WTC11 (cell line): ENCODE measurements at regions not wholly inside any gene's neighbourhood (a gene's known extent, or its start where the extent isn't known, plus 50 kb on each side); places are given as distances from the start of the nearest gene placed in this dataset.

Experiments used
- ATAC-seq: fragments of 200-7000 bp; cut with Tn5 transposase; 2 replicates; pipeline ENCODE4 v1.10.0; 2021; ENCODE audit warnings: mild to moderate bottlenecking, moderate library complexity
- CTCF ChIA-PET: fragments of 300-600 bp; sonication (Branson Sonifier 250); formaldehyde crosslinking; loops from one replicate; lab custom pipeline; 2021; ENCODE audit warnings: antibody characterized with exemption; lab: Charles Lee
- POLR2A ChIA-PET: fragments of 350-600 bp; sonication (Branson Sonifier 250); formaldehyde crosslinking; loops from one replicate; lab custom pipeline; 2021; ENCODE audit warnings: antibody characterized with exemption; lab: Charles Lee
- DNase-seq: peaks from one replicate; pipeline ENCODE4 v3.0.0; 2021; ENCODE audit warnings: low spot score
- H3K27ac Mint-ChIP-seq: 2 replicates; pipeline ENCODE4 v1.8.0; 2021; ENCODE audit warnings: mixed read lengths
- H3K27me3 Mint-ChIP-seq: 2 replicates; pipeline ENCODE4 v1.8.0; 2021; ENCODE audit warnings: low read depth, mild to moderate bottlenecking, moderate library complexity, mixed read lengths
- H3K36me3 Mint-ChIP-seq: 2 replicates; pipeline ENCODE4 v1.8.0; 2021; ENCODE audit warnings: mixed read lengths
- H3K4me1 Mint-ChIP-seq: 2 replicates; pipeline ENCODE4 v1.8.0; 2022; ENCODE audit warnings: mixed read lengths
- H3K4me3 Mint-ChIP-seq: 2 replicates; pipeline ENCODE4 v1.8.0; 2021; ENCODE audit warnings: mild to moderate bottlenecking, moderate library complexity, mixed read lengths
- H3K9me3 Mint-ChIP-seq: 2 replicates; pipeline ENCODE4 v1.8.0; 2021; ENCODE audit warnings: mixed read lengths
- ATF6 ChIP-seq: sonication (generic); formaldehyde crosslinking; IDR thresholded peaks from 2 replicates; pipeline ENCODE4 v1.8.1; 2023; ENCODE audit warnings: mild to moderate bottlenecking, missing genetic modification reagents
- CREB1 ChIP-seq: sonication (generic); formaldehyde crosslinking; IDR thresholded peaks from 2 replicates; pipeline ENCODE4 v1.8.0; 2023; ENCODE audit warnings: mild to moderate bottlenecking, missing genetic modification reagents
- ESRRA ChIP-seq: sonication (generic); formaldehyde crosslinking; IDR thresholded peaks from 2 replicates; pipeline ENCODE4 v1.8.1; 2022; ENCODE audit warnings: mild to moderate bottlenecking, missing genetic modification reagents, borderline replicate concordance
- GABPB1 ChIP-seq: sonication (generic); formaldehyde crosslinking; IDR thresholded peaks from 2 replicates; pipeline ENCODE4 v1.8.1; 2023; ENCODE audit warnings: mild to moderate bottlenecking, missing genetic modification reagents
- GRHL2 ChIP-seq: fragments of 250-450 bp; sonication (Bioruptor Pico); IDR thresholded peaks from 2 replicates; pipeline ENCODE4 v1.8.0; 2022; ENCODE audit warnings: mild to moderate bottlenecking, moderate library complexity; ENCODE audit not compliant: insufficient replicate concordance, severe bottlenecking
- NR3C1 ChIP-seq: sonication (generic); formaldehyde crosslinking; conservative IDR thresholded peaks from 2 replicates; pipeline ENCODE4 v1.8.1; 2023; ENCODE audit warnings: low read depth, mild to moderate bottlenecking, missing genetic modification reagents
- PRDM15 ChIP-seq: sonication (generic); formaldehyde crosslinking; IDR thresholded peaks from 2 replicates; pipeline ENCODE4 v1.8.0; 2022; ENCODE audit warnings: missing genetic modification reagents
- PRRX2 ChIP-seq: fragments of 250-450 bp; sonication (Bioruptor Pico); IDR thresholded peaks from 2 replicates; pipeline ENCODE4 v1.8.0; 2021; ENCODE audit warnings: mild to moderate bottlenecking
- TCF7 ChIP-seq: sonication (generic); formaldehyde crosslinking; IDR thresholded peaks from 2 replicates; pipeline ENCODE4 v1.8.0; 2022; ENCODE audit warnings: mild to moderate bottlenecking, low read depth, missing genetic modification reagents, moderate library complexity
- TEAD1 ChIP-seq: sonication (generic); formaldehyde crosslinking; IDR thresholded peaks from 2 replicates; pipeline ENCODE4 v1.8.0; 2022; ENCODE audit warnings: mild to moderate bottlenecking, missing genetic modification reagents
- TEAD4 ChIP-seq: sonication (generic); formaldehyde crosslinking; IDR thresholded peaks from 2 replicates; pipeline ENCODE4 v1.8.0; 2022; ENCODE audit warnings: mild to moderate bottlenecking, missing genetic modification reagents
- TP53 ChIP-seq: sonication (generic); formaldehyde crosslinking; IDR thresholded peaks from 2 replicates; pipeline ENCODE4 v1.8.1; 2023; ENCODE audit warnings: mild to moderate bottlenecking, missing genetic modification reagents
- ZNF138 ChIP-seq: sonication (generic); formaldehyde crosslinking; conservative IDR thresholded peaks from 2 replicates; pipeline ENCODE4 v1.8.1; 2022; ENCODE audit warnings: mild to moderate bottlenecking, moderate library complexity, missing genetic modification reagents
- ZNF263 ChIP-seq: sonication (generic); formaldehyde crosslinking; IDR thresholded peaks from 2 replicates; pipeline ENCODE4 v1.8.1; 2022; ENCODE audit warnings: low read depth, mild to moderate bottlenecking, moderate library complexity, missing genetic modification reagents
- ZNF317 ChIP-seq: sonication (generic); formaldehyde crosslinking; IDR thresholded peaks from 2 replicates; pipeline ENCODE4 v1.8.1; 2023; ENCODE audit warnings: low read depth, mild to moderate bottlenecking, moderate library complexity, missing genetic modification reagents, borderline replicate concordance
- ZNF396 ChIP-seq: fragments of 250-450 bp; sonication (Bioruptor Pico); IDR thresholded peaks from 2 replicates; pipeline ENCODE4 v1.8.0; 2021; ENCODE audit warnings: mild to moderate bottlenecking, moderate library complexity, borderline replicate concordance
- ZNF425 ChIP-seq: fragments of 250-450 bp; sonication (Bioruptor Pico); conservative IDR thresholded peaks from 2 replicates; pipeline ENCODE4 v1.9.0; 2021; ENCODE audit warnings: mild to moderate bottlenecking
- ZNF671 ChIP-seq: fragments of 250-450 bp; sonication (Bioruptor Pico); IDR thresholded peaks from 2 replicates; pipeline ENCODE4 v1.8.0; 2021; ENCODE audit warnings: mild to moderate bottlenecking

- POLR2A ChIA-PET: no interaction called here
- H3K27me3 Mint-ChIP-seq: no peaks in the 10 kb centered on the region
- DNase-seq: no peak
- H3K4me1 Mint-ChIP-seq: peaks cover 10% of the 10 kb centered on the region; the same call in 1 of the 2 replicates
- no peak for ATAC-seq
- H3K36me3 Mint-ChIP-seq: no peaks in the 10 kb centered on the region
- H3K9me3 Mint-ChIP-seq: peaks cover 8% of the 10 kb centered on the region; the same call in 1 of the 2 replicates
- no peak overlapping the region for H3K27ac Mint-ChIP-seq
- CTCF ChIA-PET: interaction anchor here (1.0 to 1.3 kb wide), 2 partner anchors 62 to 64 kb away, joined by 3 read pairs; no protein-coding TSS in a partner anchor
- TF ChIP-seq PRRX2 (CRISPR knock-in tag): no peak
- TF ChIP-seq TP53: no peak
- TF ChIP-seq ZNF263 (CRISPR knock-in tag): no peak
- TF ChIP-seq GABPB1 (CRISPR knock-in tag): no peak
- TF ChIP-seq TEAD1 (CRISPR knock-in tag): no peak
- no peak for TF ChIP-seq ZNF138 (CRISPR knock-in tag)
- no peak overlapping the region for H3K4me3 Mint-ChIP-seq
Observed at GRCh38 chr9:135348788-135349150, 130.8 kb upstream of the PPP1R26 start.

GRCh38 chr9:135349212-135350002, 130.2 kb upstream of the PPP1R26 start:
- no peak overlapping the region for H3K27ac Mint-ChIP-seq
- no peaks in the 10 kb centered on the region for H3K27me3 Mint-ChIP-seq
- POLR2A ChIA-PET: no interaction called here
- peaks cover 6% of the 10 kb centered on the region; the same call in 1 of the 2 replicates for H3K4me1 Mint-ChIP-seq
- H3K9me3 Mint-ChIP-seq: peaks cover 8% of the 10 kb centered on the region; the same call in 1 of the 2 replicates
- ATAC-seq (no peak), DNase-seq (no peak)
- H3K36me3 Mint-ChIP-seq: no peaks in the 10 kb centered on the region
- no peak overlapping the region for H3K4me3 Mint-ChIP-seq
- TF ChIP-seq TEAD4 (CRISPR knock-in tag) (no peak), PRDM15 (CRISPR knock-in tag) (no peak), ZNF396 (CRISPR knock-in tag) (no peak), ATF6 (CRISPR knock-in tag) (no peak), CREB1 (CRISPR knock-in tag) (no peak), ZNF425 (no peak), ZNF263 (CRISPR knock-in tag) (no peak), GRHL2 (CRISPR knock-in tag) (no peak), NR3C1 (CRISPR knock-in tag) (no peak), ZNF671 (CRISPR knock-in tag) (no peak), ESRRA (CRISPR knock-in tag) (no peak), TCF7 (CRISPR knock-in tag) (no peak), ZNF317 (CRISPR knock-in tag) (no peak)
- CTCF ChIA-PET: interaction anchor here (1.1 to 1.3 kb wide), 2 partner anchors 61 to 63 kb away, joined by 3 to 4 read pairs; no protein-coding TSS in a partner anchor
